Fibroblast of peridontal ligament (primary cell): ENCODE measurements at regions not wholly inside any gene's neighbourhood (a gene's known extent, or its start where the extent isn't known, plus 50 kb on each side); places are given as distances from the start of the nearest gene placed in this dataset.

ENCODE experiments used
- DNase-seq: peaks from one replicate; pipeline ENCODE4 v3.0.0-alpha.2; 2010; ENCODE audit errors: extremely low read depth

DNA sequence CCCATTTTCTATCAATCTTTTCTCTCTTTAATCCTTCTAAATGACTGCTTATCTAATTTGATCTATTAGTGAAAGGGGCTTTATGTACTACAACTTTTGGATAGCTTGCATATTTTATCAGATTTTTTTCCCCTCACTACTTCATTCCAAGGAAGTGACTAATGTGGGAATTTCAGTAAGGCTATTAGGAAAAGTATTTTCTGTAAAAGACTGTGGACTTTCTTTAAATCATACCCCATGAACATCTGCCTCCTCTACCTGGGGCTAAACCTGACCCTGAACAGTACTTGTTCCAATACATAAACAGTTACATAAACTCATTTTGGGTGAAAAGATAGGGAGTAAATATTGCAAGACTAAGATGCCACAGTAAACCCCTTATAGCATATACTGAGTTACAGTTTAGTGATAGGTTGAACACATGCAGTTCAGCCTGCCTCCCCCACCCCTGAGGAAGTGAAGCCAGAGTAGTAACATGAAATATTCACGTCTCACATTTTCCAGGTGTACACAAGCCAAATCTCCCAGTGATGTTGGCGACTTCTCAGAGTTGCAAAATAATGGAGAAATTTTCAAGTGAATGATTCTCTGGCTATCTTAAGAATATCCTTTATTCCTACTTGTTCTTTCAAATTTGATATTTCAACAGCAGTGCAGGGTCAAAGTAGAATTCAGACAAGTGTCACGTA, 590.9 kb upstream of the ZEB2 start:
- peak; percentile 53 for DNase-seq

GRCh38 chr2:145108959-145109710, 589.2 kb upstream of the ZEB2 start:
- DNase-seq, result peak; percentile 48

- DNase-seq, result no peak
Observed at GRCh38 chr2:145108361-145108778, 588.5 kb upstream of the ZEB2 start.

DNA sequence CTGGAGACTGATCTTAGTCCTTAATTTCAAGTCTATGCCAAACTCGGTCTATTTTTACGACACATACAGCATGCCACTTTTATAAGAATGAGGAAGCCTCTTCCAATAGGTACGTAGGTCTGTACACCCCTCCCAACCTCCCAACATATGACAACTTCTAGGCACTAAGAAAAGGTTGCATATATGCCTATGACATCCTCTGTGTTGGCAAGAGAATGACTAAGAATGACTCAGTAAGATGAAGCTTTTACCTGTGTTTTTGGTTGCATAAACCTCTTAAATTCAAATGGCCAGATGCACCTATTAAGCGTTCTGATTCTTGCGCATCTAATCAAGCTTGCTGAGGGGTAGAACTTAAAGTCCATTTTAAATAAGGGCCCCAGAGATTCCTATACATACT, 586.4 kb upstream of the ZEB2 start:
- DNase-seq, result no peak

DNA sequence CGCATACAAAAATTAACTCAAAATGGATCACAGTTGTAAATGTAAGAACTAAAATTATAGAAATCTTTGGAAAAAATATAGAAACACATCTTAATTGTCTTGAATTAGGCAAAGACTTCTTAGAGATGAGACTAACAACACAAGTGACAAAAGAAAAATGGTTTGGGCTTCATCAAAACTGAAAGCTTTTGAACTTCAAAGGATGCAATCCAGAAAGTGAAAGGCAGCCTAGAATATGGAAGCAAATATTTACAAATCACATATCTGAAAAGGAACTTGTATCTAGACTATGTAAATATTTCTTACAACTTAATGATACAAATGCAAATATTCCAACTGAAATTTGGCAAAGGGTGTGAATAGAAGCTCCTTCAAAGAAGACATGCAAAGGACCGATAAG, 582.8 kb upstream of the ZEB2 start:
- no peak for DNase-seq

DNA sequence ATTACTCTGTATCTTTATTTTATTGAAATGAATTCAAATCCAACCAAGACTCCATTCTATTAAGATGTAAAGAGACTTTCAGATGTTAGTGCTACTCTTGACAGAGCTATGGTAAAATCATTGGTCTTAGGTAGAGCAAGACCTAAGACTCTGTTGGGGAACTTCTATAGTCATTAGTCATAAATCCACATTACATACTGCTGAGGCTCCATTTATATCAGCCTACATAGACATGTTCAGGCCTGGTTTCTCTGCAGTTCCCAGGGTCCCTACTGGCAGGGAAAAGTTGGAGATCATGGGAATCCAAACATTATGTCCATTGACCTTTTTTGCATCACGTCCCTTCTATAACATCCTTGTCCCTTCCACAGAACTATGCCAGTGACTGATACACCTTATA, 580.4 kb upstream of the ZEB2 start:
- no peak for DNase-seq

DNA sequence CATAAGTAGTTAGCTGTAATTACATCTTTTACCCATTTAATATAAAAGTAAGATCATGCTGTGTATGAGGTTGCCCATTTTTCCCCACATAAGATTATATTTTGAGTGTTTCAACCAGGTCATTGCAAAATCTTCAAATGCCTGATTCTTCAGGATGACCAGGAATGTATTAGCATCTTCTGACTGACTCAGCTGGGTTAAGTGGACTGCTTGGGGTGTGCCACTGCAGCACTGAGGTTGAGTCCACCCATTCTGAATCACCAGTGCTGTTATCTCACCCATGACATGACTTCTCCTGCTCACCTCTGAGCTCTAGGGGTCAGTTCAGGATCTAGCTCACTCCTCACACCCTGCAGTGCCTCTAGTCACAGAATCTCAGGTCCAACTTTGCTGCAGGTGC, 576.7 kb upstream of the ZEB2 start:
- peak; percentile 62 for DNase-seq

DNA sequence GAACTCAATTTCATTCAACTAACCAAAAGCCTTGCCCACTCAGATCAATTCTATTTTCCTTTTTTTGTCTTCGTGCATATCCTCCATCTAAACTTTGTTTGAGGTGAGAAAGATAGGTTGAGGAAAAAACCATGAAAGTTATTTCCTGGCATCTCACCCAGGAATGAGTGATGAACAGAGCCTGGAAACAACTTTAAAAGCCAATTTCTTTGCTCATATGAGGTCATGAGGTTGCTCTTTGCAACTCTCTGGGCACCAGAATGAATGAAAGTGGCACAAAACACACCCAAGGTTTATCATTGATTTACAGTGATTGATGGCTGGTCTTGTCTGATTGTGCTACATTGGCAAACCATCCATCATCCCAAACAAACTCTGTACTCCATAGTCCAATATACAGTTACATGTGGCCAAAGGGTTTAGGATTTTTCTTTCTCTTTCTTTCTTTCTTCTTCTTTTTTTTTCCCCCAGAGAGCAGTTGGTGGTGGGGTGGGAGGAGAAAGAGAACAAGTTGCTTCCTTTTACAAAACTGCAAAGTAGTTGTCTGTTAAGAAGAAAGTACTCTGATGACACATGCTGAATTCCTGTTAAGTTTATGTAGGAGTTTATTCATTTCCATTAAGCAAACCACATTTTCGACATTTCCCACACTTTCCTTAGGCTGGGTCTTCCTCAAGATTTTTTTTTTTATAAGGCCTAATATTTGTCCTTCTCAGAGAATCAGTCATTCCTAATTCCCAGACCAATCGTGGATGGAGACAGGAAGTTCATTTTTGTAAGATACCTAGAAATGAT, 575.9 kb upstream of the ZEB2 start:
- DNase-seq, result peak; percentile 83

- DNase-seq, result peak; percentile 62
Observed at GRCh38 chr2:145094370-145094769, 574.5 kb upstream of the ZEB2 start.

DNA sequence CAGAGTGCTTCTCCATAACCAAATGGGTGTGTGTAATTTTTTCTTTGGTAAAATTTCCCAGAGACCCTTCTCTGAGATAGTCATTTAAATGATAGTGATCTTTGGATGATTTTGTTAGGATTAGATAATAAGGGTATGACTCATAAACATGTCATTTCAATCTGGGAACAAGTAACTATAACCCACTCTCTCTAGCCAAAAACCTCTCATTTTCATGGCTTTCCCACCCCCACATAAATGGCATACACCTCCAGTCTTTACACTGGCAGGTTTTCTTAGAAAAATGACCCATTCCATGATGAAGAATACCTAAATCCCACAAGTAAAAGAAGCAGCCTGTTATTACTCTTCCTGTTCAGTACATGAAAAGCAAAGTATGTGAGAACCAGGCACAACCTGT, 572.0 kb upstream of the ZEB2 start:
- DNase-seq, result peak; percentile 27

DNA sequence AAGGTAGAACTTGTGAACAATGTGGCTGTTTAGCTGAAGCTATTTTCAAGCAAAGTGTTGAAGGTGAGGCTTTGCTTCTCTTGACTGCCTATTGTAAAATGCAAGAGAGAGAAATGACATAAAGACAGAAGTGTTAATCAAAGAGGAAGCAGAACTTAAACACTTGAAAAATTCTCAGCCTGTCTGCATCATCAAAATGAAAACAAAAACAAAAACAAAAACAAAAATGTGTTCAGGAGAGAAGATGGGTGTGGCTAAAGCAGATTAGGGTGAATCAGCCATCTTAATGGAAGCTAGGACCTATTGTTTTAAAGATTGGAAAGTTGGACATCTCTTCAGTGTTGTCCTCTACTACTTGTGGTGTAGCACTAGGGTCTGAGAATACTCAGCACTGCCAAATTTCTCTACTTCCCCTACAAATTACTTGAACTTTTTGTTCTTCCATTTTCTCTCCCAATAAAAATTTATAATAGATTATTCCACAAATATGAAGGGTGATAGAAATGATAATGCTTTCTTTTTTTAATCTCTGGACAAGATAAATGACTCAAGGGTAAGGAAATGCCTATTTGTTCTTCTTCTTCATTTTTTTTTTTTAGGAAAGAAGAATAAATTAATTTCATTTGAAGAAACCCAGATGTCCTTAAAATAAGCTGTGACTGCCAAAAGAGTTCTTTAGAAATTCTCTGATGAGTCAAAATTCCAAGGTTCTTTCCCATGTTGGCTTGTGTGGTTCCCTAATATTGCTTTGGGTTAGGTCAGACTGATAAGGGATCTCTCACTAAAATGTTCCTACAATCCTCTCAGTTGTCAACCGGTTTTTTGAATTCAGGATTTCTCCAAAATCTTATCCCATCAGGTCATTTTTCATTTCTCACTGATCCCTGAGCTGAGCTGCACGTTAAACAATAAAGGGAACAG, 571.2 kb upstream of the ZEB2 start:
- peak; percentile 88 for DNase-seq

GRCh38 chr2:145088756-145089155, 568.8 kb upstream of the ZEB2 start:
- no peak for DNase-seq

DNA sequence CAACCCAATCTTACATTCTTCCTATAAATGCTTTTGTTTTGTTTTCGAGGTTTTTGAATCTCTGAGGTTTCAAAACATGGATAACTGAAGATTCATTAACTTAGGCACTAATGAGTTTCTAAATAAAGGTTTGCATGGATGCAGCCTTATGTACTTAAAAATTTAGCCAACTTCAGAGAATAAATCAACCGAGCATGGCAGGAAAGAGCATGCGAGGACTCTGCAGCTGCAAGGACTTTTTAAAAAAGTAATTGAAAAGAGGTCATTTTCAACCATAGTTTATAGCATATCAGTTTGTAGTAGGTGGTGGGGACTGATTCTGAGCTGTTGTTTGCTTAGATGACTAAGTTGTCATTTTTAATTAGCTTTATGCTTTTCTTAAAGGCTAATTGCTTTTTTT, 567.0 kb upstream of the ZEB2 start:
- no peak for DNase-seq

- DNase-seq, result peak; percentile 74
Observed at GRCh38 chr2:145085612-145086011, 565.7 kb upstream of the ZEB2 start.

DNA sequence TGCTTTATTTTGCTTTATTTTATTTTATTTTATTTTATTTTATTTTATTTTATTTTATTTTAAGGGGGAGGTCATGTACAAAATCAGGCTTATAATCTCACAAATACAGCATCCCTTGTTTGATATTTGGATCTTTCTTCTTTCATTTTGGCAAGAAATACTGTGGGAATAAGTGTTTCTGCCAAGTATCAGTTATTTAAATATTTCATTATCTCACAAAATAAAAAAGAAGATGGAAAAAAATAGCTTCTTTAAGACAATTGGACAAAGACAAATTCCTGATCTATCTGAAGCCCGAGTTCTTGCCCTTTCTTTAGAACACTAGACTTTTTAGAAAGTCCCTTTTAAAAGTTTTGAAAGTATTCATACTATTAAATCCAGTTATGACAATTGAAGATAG, 560.5 kb upstream of the ZEB2 start:
- no peak for DNase-seq

- no peak for DNase-seq
Observed at GRCh38 chr2:145079641-145080040, 559.7 kb upstream of the ZEB2 start.

DNA sequence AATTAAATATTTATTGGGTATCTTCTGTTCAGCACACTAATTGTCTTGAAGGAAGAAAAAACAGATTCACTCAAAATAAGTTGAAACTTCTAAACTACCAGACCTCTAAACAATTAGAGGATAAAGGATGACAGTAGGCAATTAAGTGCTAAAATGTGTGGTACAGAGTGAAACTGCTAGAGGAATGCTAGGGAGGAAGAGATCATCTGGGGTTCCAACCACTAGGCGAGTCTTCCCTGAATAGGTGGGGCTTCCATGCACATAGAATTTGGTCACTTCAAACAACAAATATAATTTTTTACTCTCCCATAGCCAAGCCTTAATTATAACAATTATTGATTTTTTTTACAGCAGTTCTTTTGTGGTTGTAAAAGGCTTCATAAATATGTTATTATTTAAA, 559.0 kb upstream of the ZEB2 start:
- no peak for DNase-seq

- DNase-seq, result no peak
Observed at GRCh38 chr2:145076085-145076484, 556.2 kb upstream of the ZEB2 start.

- DNase-seq, result peak; percentile 47
Observed at GRCh38 chr2:145075454-145076062, 555.6 kb upstream of the ZEB2 start.

- DNase-seq, result no peak
Observed at GRCh38 chr2:145070703-145071102, 550.8 kb upstream of the ZEB2 start.

DNA sequence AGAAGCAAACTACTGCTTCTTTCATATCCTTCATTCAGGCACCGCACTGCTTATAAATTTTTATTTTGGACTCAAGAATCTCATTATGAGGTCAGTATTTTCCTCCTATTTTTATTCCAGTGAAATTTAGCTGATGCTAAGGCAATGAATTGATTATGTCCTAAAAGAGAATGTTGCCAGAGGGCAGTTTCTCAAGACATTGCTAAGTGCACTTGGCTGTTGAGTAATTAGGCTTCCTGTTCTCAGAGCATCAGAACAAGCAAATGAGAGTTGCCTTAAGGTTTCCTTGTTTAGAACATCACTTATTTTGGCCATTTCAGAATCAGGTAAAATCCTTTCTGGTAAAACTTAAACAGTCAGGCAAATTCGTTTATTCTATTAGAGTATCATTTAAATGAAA, 548.6 kb upstream of the ZEB2 start:
- no peak for DNase-seq
